PC-3 (cell line): ENCODE measurements at regions not wholly inside any gene's neighbourhood (a gene's known extent, or its start where the extent isn't known, plus 50 kb on each side); places are given as distances from the start of the nearest gene placed in this dataset.

ENCODE experiments used
- ATAC-seq: fragments of 200-7000 bp; cut with Tn5 transposase; 2 replicates; pipeline ENCODE4 v1.9.1; 2020; ENCODE audit warnings: mild to moderate bottlenecking, moderate library complexity
- BruUV-seq: library from RNA; stranded (reverse); fragments of 400-500 nt; replicated peaks from 2 replicates; lab custom pipeline; 2021; lab: Mats Ljungman, UMichigan
- CTCF ChIA-PET: fragments of 300-600 bp; sonication (Branson Sonifier 250); formaldehyde crosslinking; loops from one replicate; lab custom pipeline; 2022; ENCODE audit warnings: antibody characterized with exemption; lab: Charles Lee
- POLR2A ChIA-PET: fragments of 300-600 bp; sonication (Branson Sonifier 250); formaldehyde crosslinking; loops from one replicate; lab custom pipeline; 2022; ENCODE audit warnings: antibody characterized with exemption; ENCODE audit not compliant: unreplicated experiment; lab: Charles Lee
- DNase-seq: peaks from one replicate; pipeline ENCODE4 v3.0.0-alpha.2; 2015
- H2AFZ ChIP-seq: fragments of 300-600 bp; sonication (generic); 2 replicates; pipeline ENCODE4 v1.6.0; 2016; ENCODE audit warnings: antibody characterized with exemption, low read length
- H3F3A ChIP-seq: fragments of 300-600 bp; sonication (generic); one replicate; pipeline ENCODE4 v1.6.0; 2017; ENCODE audit warnings: antibody characterized with exemption, low read length, control low read depth, mild to moderate bottlenecking; ENCODE audit not compliant: unreplicated experiment
- H3K27ac ChIP-seq: fragments of 300-600 bp; sonication (generic); 2 replicates; pipeline ENCODE4 v1.5.1; 2016; ENCODE audit warnings: mild to moderate bottlenecking, low read length
- H3K27me3 ChIP-seq: fragments of 300-600 bp; sonication (generic); 2 replicates; pipeline ENCODE4 v1.6.1; 2016; ENCODE audit warnings: low read length, mixed read lengths
- H3K36me3 ChIP-seq: fragments of 300-600 bp; sonication (generic); 2 replicates; pipeline ENCODE4 v1.6.1; 2016; ENCODE audit warnings: low read depth, mixed run types, low read length, mixed read lengths
- H3K4me1 ChIP-seq: fragments of 300-600 bp; sonication (generic); 2 replicates; pipeline ENCODE4 v1.5.1; 2016; ENCODE audit warnings: low read length; ENCODE audit not compliant: insufficient read depth
- H3K4me2 ChIP-seq: fragments of 300-600 bp; sonication (generic); 2 replicates; pipeline ENCODE4 v1.6.0; 2016; ENCODE audit warnings: low read length
- H3K4me3 ChIP-seq: fragments of 300-600 bp; sonication (generic); 2 replicates; pipeline ENCODE4 v1.5.1; 2016; ENCODE audit warnings: mild to moderate bottlenecking, low read length, mixed read lengths
- H3K79me2 ChIP-seq: fragments of 300-600 bp; sonication (generic); 2 replicates; pipeline ENCODE4 v1.6.1; 2017; ENCODE audit warnings: low read length, mixed read lengths
- H3K9ac ChIP-seq: fragments of 300-600 bp; sonication (generic); 2 replicates; pipeline ENCODE4 v1.6.0; 2016; ENCODE audit warnings: mild to moderate bottlenecking, low read length
- H3K9me2 ChIP-seq: fragments of 300-600 bp; sonication (generic); replicated peaks from 2 replicates; pipeline ENCODE4 v1.6.1; 2016; ENCODE audit warnings: mixed run types, low read length, mixed read lengths
- H3K9me3 ChIP-seq: fragments of 300-600 bp; sonication (generic); 2 replicates; pipeline ENCODE4 v1.6.1; 2016; ENCODE audit warnings: low read length, mixed read lengths
- H4K20me1 ChIP-seq: fragments of 300-600 bp; sonication (generic); 2 replicates; pipeline ENCODE4 v1.6.1; 2016; ENCODE audit warnings: low read length, mixed read lengths
- CTCF ChIP-seq: fragments of 300-600 bp; sonication (generic); conservative IDR thresholded peaks from 2 replicates; pipeline ENCODE4 v1.5.1; 2017; ENCODE audit warnings: antibody characterized with exemption, low read depth, mild to moderate bottlenecking, low read length
- EZH2 ChIP-seq: fragments of 300-600 bp; sonication (generic); IDR thresholded peaks from one replicate; pipeline ENCODE4 v1.6.1; 2017; ENCODE audit warnings: antibody characterized with exemption, mild to moderate bottlenecking, low read length; ENCODE audit not compliant: unreplicated experiment
- EZH2phosphoT487 ChIP-seq: fragments of 300-600 bp; sonication (generic); IDR thresholded peaks from 2 replicates; pipeline ENCODE4 v1.6.1; 2018; ENCODE audit warnings: mild to moderate bottlenecking, antibody characterized with exemption, low read length, borderline replicate concordance
- intact Hi-C: fragments of 100-400 bp; cut with micrococcal nuclease; formaldehyde crosslinking; loops from 2 replicates; pipeline ENCODE4 v1.9.0; 2023

- Histone ChIP-seq H4K20me1 (no peaks in the 10 kb centered on the region), H3K27ac (no peak overlapping the region), H3K9me2 (no peaks in the 10 kb centered on the region), H3K79me2 (no peaks in the 10 kb centered on the region), H3F3A (no peaks in the 10 kb centered on the region), H3K36me3 (no peaks in the 10 kb centered on the region), H3K4me2 (no peak overlapping the region), H3K4me1 (no peaks in the 10 kb centered on the region), H3K9me3 (no peaks in the 10 kb centered on the region), H3K9ac (no peak overlapping the region), H3K27me3 (no peaks in the 10 kb centered on the region), H3K4me3 (no peak overlapping the region), H2AFZ (no peak overlapping the region)
- ATAC-seq (no peak), DNase-seq (no peak)
- CTCF ChIA-PET, result interaction anchor here (0.6 kb wide), 1 partner anchor 54 kb away, joined by 3 read pairs; no protein-coding TSS in a partner anchor
- intact Hi-C loops, result loop anchor here (5.0 kb wide), 1 partner anchor 88 kb away; no protein-coding TSS in a partner anchor
- POLR2A ChIA-PET, result no interaction called here
- BruUV-seq, result no TSS peak
- no peak for TF ChIP-seq CTCF
- no peak for TF ChIP-seq EZH2phosphoT487
- no peak for TF ChIP-seq EZH2
These were observed 249.3 kb downstream of the TBX18 start for GRCh38 chr6:84515067-84515466.

- Histone ChIP-seq H3K27me3 (no peaks in the 10 kb centered on the region), H3K79me2 (no peaks in the 10 kb centered on the region), H3K36me3 (no peaks in the 10 kb centered on the region), H4K20me1 (no peaks in the 10 kb centered on the region), H3K27ac (no peak overlapping the region), H2AFZ (no peak overlapping the region), H3K4me2 (no peak overlapping the region), H3K9ac (no peak overlapping the region), H3F3A (no peaks in the 10 kb centered on the region), H3K4me1 (no peaks in the 10 kb centered on the region), H3K9me2 (no peaks in the 10 kb centered on the region), H3K4me3 (no peak overlapping the region), H3K9me3 (no peaks in the 10 kb centered on the region)
- CTCF ChIA-PET, result interaction anchor here (0.6 kb wide), 1 partner anchor 55 kb away, joined by 3 read pairs; no protein-coding TSS in a partner anchor
- TF ChIP-seq EZH2 (no peak), CTCF (no peak), EZH2phosphoT487 (no peak)
- POLR2A ChIA-PET, result no interaction called here
- DNase-seq (no peak), ATAC-seq (no peak)
- BruUV-seq, result no TSS peak
- intact Hi-C loops, result no loop called here
These were observed 250.1 kb downstream of the TBX18 start for GRCh38 chr6:84514089-84514971.

- no peak overlapping the region for H3K9ac ChIP-seq
- no peak overlapping the region for H3K4me2 ChIP-seq
- H3K4me3 ChIP-seq, result no peak overlapping the region
- H3F3A ChIP-seq, result no peaks in the 10 kb centered on the region
- no peaks in the 10 kb centered on the region for H3K79me2 ChIP-seq
- H2AFZ ChIP-seq, result no peak overlapping the region
- intact Hi-C loops, result no loop called here
- H3K36me3 ChIP-seq, result no peaks in the 10 kb centered on the region
- ATAC-seq (no peak), DNase-seq (no peak)
- peaks cover 11% of the 10 kb centered on the region for H3K4me1 ChIP-seq
- ChIA-PET CTCF (no interaction called here), POLR2A (no interaction called here)
- H3K27me3 ChIP-seq, result no peaks in the 10 kb centered on the region
- no peaks in the 10 kb centered on the region for H4K20me1 ChIP-seq
- no peak overlapping the region for H3K27ac ChIP-seq
- no TSS peak for BruUV-seq
- H3K9me2 ChIP-seq, result no peaks in the 10 kb centered on the region
- no peaks in the 10 kb centered on the region for H3K9me3 ChIP-seq
- TF ChIP-seq EZH2 (no peak), EZH2phosphoT487 (no peak), CTCF (no peak)
These were observed 252.0 kb downstream of the TBX18 start for GRCh38 chr6:84512391-84512790.
